Upper lobe of left lung (tissue), 6 donors: ENCODE measurements at regions not wholly inside any gene's neighbourhood (a gene's known extent, or its start where the extent isn't known, plus 50 kb on each side); places are given as distances from the start of the nearest gene placed in this dataset.

Experiments
- ATAC-seq, 2 donors: fragments of 200-7000 bp; cut with Tn5 transposase; one replicate each; pipeline ENCODE4 v1.9.1; 2022; ENCODE audit warnings: mild to moderate bottlenecking in 2 of 2, moderate library complexity in 2 of 2; ENCODE audit not compliant: low FRiP score in 2 of 2
- DNase-seq, 2 donors: peaks; one replicate each; pipeline ENCODE4 v3.0.0-alpha.2; 2019 to 2020
- H3K27ac ChIP-seq, 4 donors: fragments of 200-600 bp; sonication (generic); one replicate each; pipeline ENCODE4 v1.5.1; 2016 to 2019
- H3K27me3 ChIP-seq, 4 donors: fragments of 200-600 bp; sonication (generic); one replicate each; pipeline ENCODE4 v1.5.1; 2017 to 2019
- H3K36me3 ChIP-seq, 4 donors: fragments of 200-600 bp; sonication (generic); one replicate each; pipeline ENCODE4 v1.5.1; 2016 to 2019
- H3K4me1 ChIP-seq, 4 donors: fragments of 200-600 bp; sonication (generic); one replicate each; pipeline ENCODE4 v1.5.1; 2018 to 2019
- H3K4me3 ChIP-seq, 4 donors: fragments of 200-600 bp; sonication (generic); one replicate each; pipeline ENCODE4 v1.5.1; 2017 to 2019; ENCODE audit warnings: mild to moderate bottlenecking in 2 of 4, moderate library complexity in 1 of 4
- H3K9me3 ChIP-seq, 4 donors: fragments of 200-600 bp; sonication (generic); one replicate each; pipeline ENCODE4 v1.5.1; 2018 to 2019
- EP300 ChIP-seq, 4 donors: sonication (generic); formaldehyde crosslinking; IDR thresholded peaks; one replicate each; pipeline ENCODE4 v1.5.1; 2017; ENCODE audit warnings: antibody characterized with exemption in 4 of 4, control low read depth in 2 of 4
- POLR2A ChIP-seq, 4 donors: fragments of 450-650 bp; IDR thresholded peaks; one replicate each; pipeline ENCODE4 v1.5.1; 2016 to 2017; ENCODE audit warnings: antibody characterized with exemption in 4 of 4, mild to moderate bottlenecking in 2 of 4
- POLR2AphosphoS5 ChIP-seq, 2 donors: sonication (generic); formaldehyde crosslinking; IDR thresholded peaks; one replicate each; pipeline ENCODE4 v1.5.1; 2017; ENCODE audit warnings: antibody characterized with exemption in 2 of 2
- WGBS, 2 donors: methylation state at CpG; one replicate each; pipeline ENCODE4 v1.1.5; 2017 to 2018; 5-methylcytosine and 5-hydroxymethylcytosine counted together
- TF ChIP-seq, protein P1 (sequence below), 6 experiments: fragments of 450-650 bp in 4 of 6; fragments of 200-600 bp in 2 of 6; sonication (generic) in 2 of 6; IDR thresholded peaks; one replicate each; pipeline ENCODE4 v1.5.1; 2016 to 2019; ENCODE audit warnings: antibody characterized with exemption in 6 of 6
- donor health status: DM: no; HTN: no; CAD: no; lungs with moderate emphysema.
- donor health status: DM: no; HTN: yes; CAD: no; lungs with severe emphysema.

DNA sequence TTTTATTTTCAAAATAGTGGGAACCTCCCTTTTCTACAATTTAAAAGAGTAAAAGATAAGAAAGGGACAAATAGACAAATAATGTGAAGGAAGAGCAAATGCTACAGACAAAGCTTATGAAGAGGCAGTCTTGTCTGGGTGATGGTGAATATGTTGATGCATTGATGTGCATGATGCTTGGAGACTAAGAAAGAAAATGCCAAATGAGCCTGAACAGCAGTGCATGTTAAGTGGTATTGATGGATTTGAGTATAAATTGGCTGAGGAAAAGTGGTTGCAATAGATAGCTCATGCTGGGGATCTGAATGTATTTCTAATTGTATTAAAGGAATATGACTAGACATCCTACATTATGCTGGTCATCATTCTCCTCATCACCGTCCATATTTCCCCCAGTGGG, 268.6 kb upstream of the ANO5 start:
- TF ChIP-seq EP300 (IDR thresholded peaks at IDR 0.05) (no peak), POLR2A (IDR thresholded peaks at IDR 0.05) (no peak), POLR2AphosphoS5 (IDR thresholded peaks at IDR 0.05) (no peak)
- TF ChIP-seq, protein P1, sequence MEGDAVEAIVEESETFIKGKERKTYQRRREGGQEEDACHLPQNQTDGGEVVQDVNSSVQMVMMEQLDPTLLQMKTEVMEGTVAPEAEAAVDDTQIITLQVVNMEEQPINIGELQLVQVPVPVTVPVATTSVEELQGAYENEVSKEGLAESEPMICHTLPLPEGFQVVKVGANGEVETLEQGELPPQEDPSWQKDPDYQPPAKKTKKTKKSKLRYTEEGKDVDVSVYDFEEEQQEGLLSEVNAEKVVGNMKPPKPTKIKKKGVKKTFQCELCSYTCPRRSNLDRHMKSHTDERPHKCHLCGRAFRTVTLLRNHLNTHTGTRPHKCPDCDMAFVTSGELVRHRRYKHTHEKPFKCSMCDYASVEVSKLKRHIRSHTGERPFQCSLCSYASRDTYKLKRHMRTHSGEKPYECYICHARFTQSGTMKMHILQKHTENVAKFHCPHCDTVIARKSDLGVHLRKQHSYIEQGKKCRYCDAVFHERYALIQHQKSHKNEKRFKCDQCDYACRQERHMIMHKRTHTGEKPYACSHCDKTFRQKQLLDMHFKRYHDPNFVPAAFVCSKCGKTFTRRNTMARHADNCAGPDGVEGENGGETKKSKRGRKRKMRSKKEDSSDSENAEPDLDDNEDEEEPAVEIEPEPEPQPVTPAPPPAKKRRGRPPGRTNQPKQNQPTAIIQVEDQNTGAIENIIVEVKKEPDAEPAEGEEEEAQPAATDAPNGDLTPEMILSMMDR (IDR thresholded peaks at IDR 0.05): no peak
- 96 to 100% methylated on average over 1 of the region's 1 CpG for WGBS, 2 donors

DNA sequence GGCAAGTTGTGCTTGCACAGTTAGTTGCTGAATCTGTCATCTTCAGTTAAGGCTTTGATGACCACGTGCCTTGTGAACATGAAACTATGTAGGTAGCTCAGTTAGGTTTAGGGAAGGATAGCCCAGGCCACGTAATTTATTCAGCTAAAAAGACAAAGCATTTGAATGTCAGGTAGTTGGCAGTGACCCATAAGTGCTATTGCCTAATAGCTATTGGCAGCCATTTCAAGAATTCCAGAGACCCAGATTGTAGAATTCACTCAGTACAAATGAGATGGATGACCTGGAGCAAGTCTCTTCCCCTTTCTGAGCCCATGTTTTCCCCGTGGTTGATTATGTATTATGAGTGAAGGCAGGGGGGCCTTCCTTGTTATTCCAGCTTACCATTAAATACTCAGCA, 265.3 kb upstream of the ANO5 start:
- WGBS, 2 donors: 43 to 53% methylated on average over 3 of the region's 3 CpGs
- no peak for DNase-seq

More for the DNA sequence above, 268.6 kb upstream of the ANO5 start:
- no peak for ATAC-seq
- Histone ChIP-seq H3K4me3 (no peak overlapping the region), H3K27me3 (no peaks in the 10 kb centered on the region), H3K9me3 (no peaks in the 10 kb centered on the region), H3K36me3 (no peaks in the 10 kb centered on the region), H3K4me1 (no peaks in the 10 kb centered on the region), H3K27ac (no peak overlapping the region)
- DNase-seq: no peak

DNA sequence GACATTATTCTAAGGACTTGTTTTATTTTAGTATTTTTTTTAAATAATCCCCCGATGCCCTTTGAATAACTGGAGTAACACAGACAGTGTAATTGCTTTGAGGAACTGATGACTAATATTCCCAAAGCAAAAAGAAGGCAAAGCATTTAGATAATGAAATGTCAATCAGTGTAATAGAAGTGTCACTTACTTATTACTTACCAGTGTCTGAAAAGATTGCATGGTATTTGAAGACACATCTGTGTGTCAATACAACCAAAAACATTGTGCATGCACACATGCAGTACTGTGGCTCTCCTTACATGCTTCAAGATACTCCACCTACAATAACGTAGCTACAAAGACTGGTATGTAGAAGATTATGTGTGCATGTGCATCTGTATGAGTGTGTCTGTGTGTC, 264.0 kb upstream of the ANO5 start:
- no peak for ATAC-seq
- H3K27me3 ChIP-seq: no peaks in the 10 kb centered on the region
- no peaks in the 10 kb centered on the region for H3K36me3 ChIP-seq
- TF ChIP-seq EP300 (IDR thresholded peaks at IDR 0.05): no peak
- no peak for TF ChIP-seq POLR2A (IDR thresholded peaks at IDR 0.05)
- TF ChIP-seq POLR2AphosphoS5 (IDR thresholded peaks at IDR 0.05): no peak
- TF ChIP-seq, protein P1 (IDR thresholded peaks at IDR 0.05): no peak
- no peak overlapping the region for H3K4me3 ChIP-seq
- no peak for DNase-seq
- H3K27ac ChIP-seq: no peak overlapping the region
- no peaks in the 10 kb centered on the region for H3K9me3 ChIP-seq
- WGBS, 2 donors: 78 to 81% methylated on average over 2 of the region's 2 CpGs
- H3K4me1 ChIP-seq: no peaks in the 10 kb centered on the region

More for the DNA sequence above, 265.3 kb upstream of the ANO5 start:
- no peak for ATAC-seq
- Histone ChIP-seq H3K27ac (no peak overlapping the region), H3K4me1 (no peaks in the 10 kb centered on the region), H3K27me3 (no peaks in the 10 kb centered on the region), H3K36me3 (no peaks in the 10 kb centered on the region), H3K4me3 (no peak overlapping the region), H3K9me3 (no peaks in the 10 kb centered on the region)
- TF ChIP-seq, protein P1 (IDR thresholded peaks at IDR 0.05): no peak
- no peak for TF ChIP-seq EP300 (IDR thresholded peaks at IDR 0.05)
- TF ChIP-seq POLR2AphosphoS5 (IDR thresholded peaks at IDR 0.05): no peak
- no peak for TF ChIP-seq POLR2A (IDR thresholded peaks at IDR 0.05)

DNA sequence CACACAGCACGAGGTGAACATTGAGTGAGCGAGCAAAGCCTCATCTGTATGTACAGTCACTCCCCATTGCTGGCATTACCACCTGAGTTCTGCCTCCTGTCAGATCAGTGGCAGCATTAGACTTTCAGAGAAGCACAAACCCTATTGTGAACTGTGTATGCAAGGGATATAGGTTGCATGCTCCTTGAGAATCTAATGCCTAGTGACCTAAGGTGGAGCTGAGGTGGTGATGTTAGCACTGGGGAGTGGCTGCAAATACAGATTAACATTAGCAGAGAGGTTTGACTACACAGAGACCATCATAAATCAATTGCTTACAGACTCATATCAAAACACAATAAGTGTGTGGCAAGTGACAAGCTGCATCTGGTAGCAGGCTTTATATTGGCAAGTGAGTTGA, 262.5 kb upstream of the ANO5 start:
- 86 to 90% methylated on average over 2 of the region's 2 CpGs for WGBS, 2 donors
- no peaks in the 10 kb centered on the region for H3K27me3 ChIP-seq
- no peaks in the 10 kb centered on the region for H3K4me1 ChIP-seq
- H3K27ac ChIP-seq: no peak overlapping the region
- no peak for DNase-seq
- no peak for ATAC-seq
- TF ChIP-seq POLR2A (IDR thresholded peaks at IDR 0.05) (no peak), EP300 (IDR thresholded peaks at IDR 0.05) (no peak), POLR2AphosphoS5 (IDR thresholded peaks at IDR 0.05) (no peak)
- TF ChIP-seq, protein P1 (IDR thresholded peaks at IDR 0.05): no peak
- no peaks in the 10 kb centered on the region for H3K9me3 ChIP-seq
- no peaks in the 10 kb centered on the region for H3K36me3 ChIP-seq
- no peak overlapping the region for H3K4me3 ChIP-seq

DNA sequence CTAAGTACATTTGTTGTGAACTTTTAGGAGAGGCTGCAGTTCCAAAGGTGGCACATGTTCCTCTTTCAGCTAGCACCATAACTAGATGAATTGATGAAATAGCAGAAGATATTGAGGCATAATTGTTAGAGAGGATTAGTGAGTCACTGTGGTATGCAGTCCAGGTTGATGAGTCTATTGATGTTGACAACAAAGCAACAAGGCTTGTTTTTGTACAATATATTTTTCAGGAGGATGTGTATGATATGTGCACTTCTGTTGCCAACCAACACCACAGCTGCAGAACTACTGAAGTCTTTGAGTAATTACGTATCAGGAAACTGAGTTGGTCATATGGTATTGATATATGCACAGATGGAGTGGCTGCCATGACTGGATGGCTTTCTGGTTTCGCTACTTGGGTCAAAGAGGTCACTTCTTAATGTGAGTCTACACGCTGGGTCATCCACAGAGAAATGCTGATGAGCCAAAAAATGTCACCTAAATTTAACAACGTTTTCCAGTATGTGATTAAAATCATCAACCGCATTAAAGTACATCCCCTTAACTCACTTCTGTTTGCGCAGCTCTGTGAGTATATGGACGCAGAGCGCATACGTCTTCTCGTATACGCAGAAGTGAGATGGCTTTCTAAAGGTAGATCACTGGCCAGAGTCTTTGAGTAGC, 261.3 kb upstream of the ANO5 start:
- TF ChIP-seq POLR2A (IDR thresholded peaks at IDR 0.05) (no peak), EP300 (IDR thresholded peaks at IDR 0.05) (no peak), POLR2AphosphoS5 (IDR thresholded peaks at IDR 0.05) (no peak)
- TF ChIP-seq, protein P1 (IDR thresholded peaks at IDR 0.05): no peak
- no peak for ATAC-seq
- Histone ChIP-seq H3K27ac (no peak overlapping the region), H3K36me3 (no peaks in the 10 kb centered on the region), H3K4me1 (no peaks in the 10 kb centered on the region), H3K27me3 (no peaks in the 10 kb centered on the region), H3K9me3 (no peaks in the 10 kb centered on the region), H3K4me3 (no peak overlapping the region)
- WGBS, 2 donors: 87 to 88% methylated on average over 11 of the region's 11 CpGs
- no peak for DNase-seq
